Liver (tissue), 7 donors: ENCODE measurements at regions not wholly inside any gene's neighbourhood (a gene's known extent, or its start where the extent isn't known, plus 50 kb on each side); places are given as distances from the start of the nearest gene placed in this dataset.

Experiments used
- DNase-seq: peaks from one replicate; pipeline ENCODE4 v3.0.0-alpha.2; 2017; ENCODE audit warnings: low spot score
- H3K27ac ChIP-seq, 2 donors: one replicate each; pipeline ENCODE4 v1.7.0; 2013; ENCODE audit warnings: inconsistent platforms in 2 of 2, low read length in 2 of 2, control low read depth in 1 of 2, low read depth in 1 of 2, mild to moderate bottlenecking in 1 of 2
- H3K27me3 ChIP-seq, 4 donors: one replicate each; pipeline versions ENCODE4 v1.6.1 to v1.7.0; 2013; ENCODE audit warnings: low read length in 3 of 4, inconsistent platforms in 1 of 4, mild to moderate bottlenecking in 1 of 4, moderate library complexity in 1 of 4; ENCODE audit not compliant: control insufficient read depth in 4 of 4, insufficient read depth in 4 of 4
- H3K36me3 ChIP-seq, 4 donors: one replicate each; pipeline versions ENCODE4 v1.6.1 to v1.7.0; 2013; ENCODE audit warnings: low read length in 3 of 4, mild to moderate bottlenecking in 3 of 4, low read depth in 1 of 4, moderate library complexity in 1 of 4; ENCODE audit not compliant: control insufficient read depth in 4 of 4, insufficient read depth in 3 of 4
- H3K4me1 ChIP-seq, 4 donors: one replicate each; pipeline versions ENCODE4 v1.6.1 to v1.7.0; 2013; ENCODE audit warnings: low read length in 3 of 4, mild to moderate bottlenecking in 3 of 4, moderate library complexity in 1 of 4; ENCODE audit not compliant: control insufficient read depth in 4 of 4, insufficient read depth in 4 of 4
- H3K4me3 ChIP-seq, 3 donors: one replicate each; pipeline versions ENCODE4 v1.6.1 to v1.7.0; 2013; ENCODE audit warnings: low read length in 3 of 3, control low read depth in 1 of 3, low read depth in 1 of 3, mild to moderate bottlenecking in 1 of 3
- H3K9ac ChIP-seq, 2 donors: one replicate each; pipeline ENCODE4 v1.7.0; 2013; ENCODE audit warnings: low read length in 2 of 2, mild to moderate bottlenecking in 2 of 2, moderate library complexity in 2 of 2, control low read depth in 1 of 2, low read depth in 1 of 2
- H3K9me3 ChIP-seq, 4 donors: one replicate each; pipeline versions ENCODE4 v1.6.1 to v1.7.0; 2013; ENCODE audit warnings: low read length in 3 of 4; ENCODE audit not compliant: control insufficient read depth in 4 of 4
- ATF3 ChIP-seq: IDR thresholded peaks from 2 replicates; pipeline ENCODE4 v1.6.1; 2016; ENCODE audit warnings: antibody characterized with exemption
- EGR1 ChIP-seq, 2 donors: IDR thresholded peaks; 2 replicates each; pipeline ENCODE4 v1.6.1; 2016 to 2018; ENCODE audit warnings: antibody characterized with exemption in 2 of 2, low read depth in 2 of 2
- FOXA1 ChIP-seq: IDR thresholded peaks from 2 replicates; pipeline ENCODE4 v1.6.1; 2016; ENCODE audit warnings: antibody characterized with exemption
- FOXA2 ChIP-seq: IDR thresholded peaks from 2 replicates; pipeline ENCODE4 v1.6.1; 2016; ENCODE audit warnings: antibody characterized with exemption
- GABPA ChIP-seq, 2 donors: IDR thresholded peaks in 1 of 2; conservative IDR thresholded peaks in 1 of 2; 2 replicates each; pipeline ENCODE4 v1.6.1; 2016; ENCODE audit warnings: antibody characterized with exemption in 2 of 2, mild to moderate bottlenecking in 1 of 2, moderate library complexity in 1 of 2
- HNF4A ChIP-seq, 2 donors: conservative IDR thresholded peaks; 2 replicates each; pipeline ENCODE4 v1.6.1; 2016; ENCODE audit warnings: antibody characterized with exemption in 2 of 2, mild to moderate bottlenecking in 2 of 2
- HNF4G ChIP-seq: IDR thresholded peaks from 2 replicates; pipeline ENCODE4 v1.6.1; 2016; ENCODE audit warnings: antibody characterized with exemption
- MAX ChIP-seq: IDR thresholded peaks from 2 replicates; pipeline ENCODE4 v1.6.1; 2016; ENCODE audit warnings: antibody characterized with exemption
- NR2F2 ChIP-seq: IDR thresholded peaks from 2 replicates; pipeline ENCODE4 v1.6.1; 2016; ENCODE audit warnings: antibody characterized with exemption
- RAD21 ChIP-seq, 2 donors: IDR thresholded peaks; 2 replicates each; pipeline ENCODE4 v1.6.1; 2016; ENCODE audit warnings: antibody characterized with exemption in 2 of 2, mild to moderate bottlenecking in 2 of 2
- REST ChIP-seq: IDR thresholded peaks from 2 replicates; pipeline ENCODE4 v1.6.1; 2016; ENCODE audit warnings: antibody characterized with exemption, mild to moderate bottlenecking
- RXRA ChIP-seq, 2 donors: IDR thresholded peaks; 2 replicates each; pipeline ENCODE4 v1.6.1; 2017 to 2018; ENCODE audit warnings: antibody characterized with exemption in 2 of 2, mild to moderate bottlenecking in 1 of 2
- SP1 ChIP-seq: IDR thresholded peaks from 2 replicates; pipeline ENCODE4 v1.6.1; 2018; ENCODE audit warnings: antibody characterized with exemption, mild to moderate bottlenecking
- TAF1 ChIP-seq: conservative IDR thresholded peaks from 2 replicates; pipeline ENCODE4 v1.6.1; 2016; ENCODE audit warnings: antibody characterized with exemption, mild to moderate bottlenecking
- YY1 ChIP-seq: IDR thresholded peaks from 2 replicates; pipeline ENCODE4 v1.6.1; 2016; ENCODE audit warnings: antibody characterized with exemption, mild to moderate bottlenecking
- ZBTB33 ChIP-seq: IDR thresholded peaks from 2 replicates; pipeline ENCODE4 v1.6.1; 2016; ENCODE audit warnings: antibody characterized with exemption
- WGBS: extraction: QIAGEN DNeasy Blood & Tissue Kit; methylation state at CpG from one replicate; pipeline ENCODE4 v1.1.7; 2013; 5-methylcytosine and 5-hydroxymethylcytosine counted together
- donor health status: healthy.
- donor health status: healthy.
- donor health status: healthy.
- donor health status: healthy.

GRCh38 chr6:159604443-159604956 lies 88.5 kb downstream of the SOD2 start:
- Histone ChIP-seq H3K9me3 (no peaks in the 10 kb centered on the region), H3K36me3 (no peaks in the 10 kb centered on the region), H3K4me3 (no peak overlapping the region), H3K27me3 (no peaks in the 10 kb centered on the region), H3K27ac (no peak overlapping the region), H3K9ac (no peak overlapping the region), H3K4me1 (no peaks in the 10 kb centered on the region)
- TF ChIP-seq MAX (no peak), RXRA (IDR thresholded peaks at IDR 0.05) (no peak), YY1 (no peak), SP1 (no peak), HNF4G (no peak), EGR1 (IDR thresholded peaks at IDR 0.05; ENCODE audit: low read depth in 2 of 2) (no peak), ZBTB33 (no peak), RAD21 (IDR thresholded peaks at IDR 0.05) (no peak), REST (no peak), FOXA1 (no peak), NR2F2 (no peak), FOXA2 (no peak), HNF4A (conservative IDR thresholded peaks at IDR 0.05) (no peak), TAF1 (no peak), ATF3 (no peak), GABPA (IDR thresholded peaks at IDR 0.05 in 1 of 2, conservative IDR thresholded peaks at IDR 0.05 in 1 of 2) (no peak)
- WGBS: 88% methylated on average over 6 of the region's 6 CpGs
- no peak for DNase-seq

- TF ChIP-seq ATF3 (no peak), HNF4G (no peak), EGR1 (IDR thresholded peaks at IDR 0.05; ENCODE audit: low read depth in 2 of 2) (no peak), HNF4A (conservative IDR thresholded peaks at IDR 0.05) (no peak), RXRA (IDR thresholded peaks at IDR 0.05) (no peak), MAX (no peak), ZBTB33 (no peak), YY1 (no peak), SP1 (no peak), RAD21 (IDR thresholded peaks at IDR 0.05) (no peak), FOXA1 (no peak), REST (no peak), TAF1 (no peak)
- WGBS: 69% methylated on average over 23 of the region's 23 CpGs
- no peaks in the 10 kb centered on the region for H3K9me3 ChIP-seq
- no peak for DNase-seq
- no peak overlapping the region for H3K4me3 ChIP-seq
- H3K9ac ChIP-seq: no peak overlapping the region
- H3K27ac ChIP-seq: no peak overlapping the region
- H3K4me1 ChIP-seq: no peaks in the 10 kb centered on the region
- H3K36me3 ChIP-seq: no peaks in the 10 kb centered on the region
- no peaks in the 10 kb centered on the region for H3K27me3 ChIP-seq
These were observed 90.5 kb downstream of the SOD2 start for GRCh38 chr6:159602431-159603041.
